AG08396 (cell line): ENCODE measurements at regions not wholly inside any gene's neighbourhood (a gene's known extent, or its start where the extent isn't known, plus 50 kb on each side); places are given as distances from the start of the nearest gene placed in this dataset.
A peak's percentile ranks its signal among the peaks of the same experiment; 100 is the strongest.

Source experiments
- DNase-seq: peaks from one replicate; pipeline ENCODE4 v3.0.0; 2012; ENCODE audit warnings: low spot score, mixed read lengths

- no peak for DNase-seq
Observed at GRCh38 chr16:85362443-85362842, 250.2 kb upstream of the CIBAR2 start.

- no peak for DNase-seq
Observed at GRCh38 chr16:85363427-85363826, 249.7 kb upstream of the GSE1 start.

- DNase-seq, result peak; percentile 71
Observed at GRCh38 chr16:85363881-85364280, 249.2 kb upstream of the GSE1 start.

GRCh38 chr16:85364323-85365040 is 248.6 kb upstream of the GSE1 start:
- DNase-seq, result no peak

- DNase-seq, result no peak
Observed at GRCh38 chr16:85365120-85365519, 248.0 kb upstream of the GSE1 start.

GRCh38 chr16:85366031-85366763 is 246.9 kb upstream of the GSE1 start:
- no peak for DNase-seq

- DNase-seq, result no peak
Observed at GRCh38 chr16:85367485-85367884, 245.6 kb upstream of the GSE1 start.

GRCh38 chr16:85369060-85369459 is 244.1 kb upstream of the GSE1 start:
- no peak for DNase-seq

- DNase-seq, result peak; percentile 86
Observed at GRCh38 chr16:85369741-85370528, 243.2 kb upstream of the GSE1 start.

GRCh38 chr16:85370543-85370880 is 242.6 kb upstream of the GSE1 start:
- no peak for DNase-seq

GRCh38 chr16:85370881-85371651 is 242.1 kb upstream of the GSE1 start:
- peak; percentile 55 for DNase-seq

GRCh38 chr16:85371948-85372347 is 241.2 kb upstream of the GSE1 start:
- DNase-seq, result no peak

GRCh38 chr16:85372627-85373372 is 240.3 kb upstream of the GSE1 start:
- peak; percentile 88 for DNase-seq

- DNase-seq, result no peak
Observed at GRCh38 chr16:85373741-85374570, 239.2 kb upstream of the GSE1 start.

- no peak for DNase-seq
Observed at GRCh38 chr16:85374571-85374872, 238.6 kb upstream of the GSE1 start.

- no peak for DNase-seq
Observed at GRCh38 chr16:85375282-85375681, 237.8 kb upstream of the GSE1 start.

- DNase-seq, result no peak
Observed at GRCh38 chr16:85376292-85377095, 236.6 kb upstream of the GSE1 start.

- no peak for DNase-seq
Observed at GRCh38 chr16:85377388-85378144, 235.6 kb upstream of the GSE1 start.
